H1 (cell line): ENCODE measurements at regions not wholly inside any gene's neighbourhood (a gene's known extent, or its start where the extent isn't known, plus 50 kb on each side); places are given as distances from the start of the nearest gene placed in this dataset.

ENCODE experiments used
- CTCF ChIA-PET: fragments of 300-600 bp; sonication (Branson Sonifier 250); formaldehyde crosslinking; loops from one replicate; lab custom pipeline; 2021; ENCODE audit not compliant: partially characterized antibody; lab: Charles Lee
- POLR2A ChIA-PET: fragments of 300-600 bp; sonication (Branson Sonifier 250); formaldehyde crosslinking; loops from one replicate; lab custom pipeline; 2021; ENCODE audit warnings: inconsistent platforms; ENCODE audit not compliant: partially characterized antibody; lab: Charles Lee
- DNase-seq, 2 experiments: peaks; one replicate each; pipeline versions ENCODE4 v3.0.0 to v3.0.0-alpha.2; 2010 to 2022; ENCODE audit warnings: low spot score in 2 of 2, low read depth in 1 of 2, mixed read lengths in 1 of 2
- FAIRE-seq: peaks from 2 replicates; lab custom pipeline; 2011; peaks lifted over from hg19 to GRCh38; lab: Jason Lieb, UNC
- H2AFZ ChIP-seq: 2 replicates; pipeline ENCODE4 v1.8.1; 2012; ENCODE audit warnings: low read length, inconsistent platforms
- H2AK5ac ChIP-seq: 2 replicates; pipeline ENCODE4 v1.6.1; 2013; ENCODE audit warnings: low read depth, low read length
- H2BK120ac ChIP-seq: replicated peaks from 2 replicates; pipeline ENCODE3; 2013; ENCODE audit warnings: low read depth, low read length, inconsistent platforms
- H2BK12ac ChIP-seq: 2 replicates; pipeline ENCODE4 v1.6.1; 2013; ENCODE audit warnings: low read depth, low read length
- H2BK15ac ChIP-seq: 2 replicates; pipeline ENCODE4 v1.6.1; 2013; ENCODE audit warnings: low read length
- H2BK20ac ChIP-seq: 2 replicates; pipeline ENCODE4 v1.6.1; 2013; ENCODE audit warnings: low read length
- H2BK5ac ChIP-seq: 2 replicates; pipeline ENCODE4 v1.6.1; 2013; ENCODE audit warnings: low read depth, low read length
- H3K14ac ChIP-seq: 2 replicates; pipeline ENCODE4 v1.6.1; 2013; ENCODE audit warnings: inconsistent platforms; ENCODE audit not compliant: insufficient read length
- H3K18ac ChIP-seq: 2 replicates; pipeline ENCODE4 v1.6.1; 2013; ENCODE audit warnings: low read length; ENCODE audit errors: extremely low read depth
- H3K23ac ChIP-seq: 2 replicates; pipeline ENCODE4 v1.6.1; 2013; ENCODE audit warnings: inconsistent platforms; ENCODE audit not compliant: insufficient read length
- H3K23me2 ChIP-seq: 2 replicates; pipeline ENCODE4 v1.6.1; 2013; ENCODE audit warnings: low read depth, low read length
- H3K27ac ChIP-seq: 2 replicates; pipeline ENCODE4 v1.6.1; 2011; ENCODE audit warnings: low read depth, low read length, inconsistent platforms
- H3K27me3 ChIP-seq, 4 experiments: replicated peaks in 1 of 4; 1 replicate in 1 of 4; 2 replicates in 3 of 4; pipeline versions ENCODE4 v1.6.1 to v1.8.1; 2011 to 2013; ENCODE audit warnings: low read length in 3 of 4, mild to moderate bottlenecking in 3 of 4, inconsistent platforms in 2 of 4, mixed read lengths in 2 of 4, moderate library complexity in 1 of 4; ENCODE audit not compliant: control insufficient read depth in 3 of 4, insufficient read depth in 3 of 4; ENCODE audit errors: extremely low read depth in 1 of 4
- H3K36me3 ChIP-seq, 4 experiments: 2 replicates each; pipeline versions ENCODE4 v1.6.1 to v1.8.1; 2011 to 2013; ENCODE audit warnings: mild to moderate bottlenecking in 4 of 4, low read length in 3 of 4, moderate library complexity in 2 of 4, control low read depth in 1 of 4, inconsistent platforms in 1 of 4; ENCODE audit not compliant: insufficient read depth in 4 of 4, control insufficient read depth in 2 of 4
- H3K4ac ChIP-seq: replicated peaks from 2 replicates; pipeline ENCODE3; 2013; ENCODE audit warnings: low read length, low read depth, mixed read lengths, inconsistent platforms; ENCODE audit not compliant: insufficient read length
- H3K4me1 ChIP-seq, 4 experiments: replicated peaks in 1 of 4; 1 replicate in 1 of 4; 2 replicates in 3 of 4; pipeline versions ENCODE4 v1.6.1 to v1.8.1; 2011 to 2013; ENCODE audit warnings: low read length in 3 of 4, inconsistent platforms in 2 of 4, mixed read lengths in 1 of 4; ENCODE audit not compliant: insufficient read depth in 4 of 4, control insufficient read depth in 3 of 4
- H3K4me2 ChIP-seq, 2 experiments: 2 replicates each; pipeline versions ENCODE4 v1.6.1 to v1.8.1; 2011 to 2013; ENCODE audit warnings: low read depth in 2 of 2, low read length in 2 of 2, control low read depth in 1 of 2, inconsistent platforms in 1 of 2, mild to moderate bottlenecking in 1 of 2; ENCODE audit not compliant: insufficient read depth in 1 of 2
- H3K4me3 ChIP-seq, 4 experiments: fragments of 200-600, 300-600 bp in 1 of 4; sonication (generic), shearing (Covaris generic), sonication (Bioruptor Twin) in 1 of 4; 2 replicates each; pipeline versions ENCODE4 v1.5.1 to v1.8.1; 2011 to 2016; ENCODE audit warnings: low read length in 4 of 4, low read depth in 3 of 4, control low read depth in 2 of 4, inconsistent platforms in 2 of 4, mild to moderate bottlenecking in 2 of 4, mixed read lengths in 1 of 4, moderate library complexity in 1 of 4; ENCODE audit not compliant: insufficient read depth in 2 of 4; ENCODE audit errors: extremely low read depth in 1 of 4
- H3K56ac ChIP-seq: replicated peaks from 2 replicates; pipeline ENCODE3; 2013; ENCODE audit warnings: low read depth, mild to moderate bottlenecking, mixed read lengths, low read length, inconsistent platforms; ENCODE audit not compliant: insufficient read length
- H3K79me1 ChIP-seq: 2 replicates; pipeline ENCODE4 v1.6.1; 2013; ENCODE audit warnings: low read depth, low read length, control low read depth
- H3K79me2 ChIP-seq, 2 experiments: 2 replicates each; pipeline versions ENCODE4 v1.6.1 to v1.8.1; 2012 to 2013; ENCODE audit warnings: low read length in 2 of 2, mild to moderate bottlenecking in 2 of 2, inconsistent platforms in 1 of 2; ENCODE audit not compliant: insufficient read depth in 2 of 2, control insufficient read depth in 1 of 2
- H3K9ac ChIP-seq, 4 experiments: replicated peaks in 1 of 4; 1 replicate in 1 of 4; 2 replicates in 3 of 4; pipeline versions ENCODE4 v1.6.1 to v1.8.1; 2011 to 2013; ENCODE audit warnings: low read depth in 3 of 4, low read length in 3 of 4, control low read depth in 2 of 4, mild to moderate bottlenecking in 2 of 4, moderate library complexity in 2 of 4, inconsistent platforms in 1 of 4; ENCODE audit errors: extremely low read depth in 1 of 4
- H3K9me3 ChIP-seq, 2 experiments: 2 replicates each; pipeline versions ENCODE4 v1.6.1 to v1.8.1; 2012 to 2013; ENCODE audit warnings: mild to moderate bottlenecking in 2 of 2, moderate library complexity in 2 of 2, control low read depth in 1 of 2, inconsistent platforms in 1 of 2, low read depth in 1 of 2, low read length in 1 of 2, mixed read lengths in 1 of 2; ENCODE audit not compliant: insufficient read depth in 2 of 2
- H4K20me1 ChIP-seq, 2 experiments: replicated peaks in 1 of 2; 2 replicates each; pipeline versions ENCODE3 to v1.8.1; 2011 to 2013; ENCODE audit warnings: inconsistent platforms in 2 of 2, low read length in 2 of 2, mild to moderate bottlenecking in 1 of 2; ENCODE audit not compliant: insufficient read depth in 2 of 2, control insufficient read depth in 1 of 2
- H4K5ac ChIP-seq: 2 replicates; pipeline ENCODE4 v1.6.1; 2013; ENCODE audit warnings: low read length, low read depth, mixed read lengths, inconsistent platforms; ENCODE audit not compliant: insufficient read length
- H4K8ac ChIP-seq: 2 replicates; pipeline ENCODE4 v1.8.0; 2013; ENCODE audit warnings: mild to moderate bottlenecking, moderate library complexity, low read length, inconsistent platforms; ENCODE audit not compliant: insufficient read depth; ENCODE audit errors: extremely low read depth
- H4K91ac ChIP-seq: replicated peaks from 2 replicates; pipeline ENCODE3; 2013; ENCODE audit warnings: low read length, mixed read lengths, inconsistent platforms; ENCODE audit not compliant: insufficient read length
- BCL11A ChIP-seq, 2 experiments: IDR thresholded peaks; one replicate each; pipeline ENCODE4 v1.6.1; 2011; ENCODE audit warnings: low read depth in 2 of 2, low read length in 2 of 2, mild to moderate bottlenecking in 2 of 2
- BRCA1 ChIP-seq: IDR thresholded peaks from 2 replicates; pipeline ENCODE4 v1.6.1; 2012; ENCODE audit warnings: low read depth, low read length, improper control_type of control experiment
- GABPA ChIP-seq: IDR thresholded peaks from 2 replicates; pipeline ENCODE4 v1.6.1; 2011; ENCODE audit warnings: mild to moderate bottlenecking, low read length, moderate library complexity, borderline replicate concordance; ENCODE audit not compliant: insufficient read depth
- JUND ChIP-seq: IDR thresholded peaks from 2 replicates; pipeline ENCODE4 v1.6.1; 2011; ENCODE audit warnings: mild to moderate bottlenecking, improper control_type of control experiment, low read length
- NRF1 ChIP-seq: IDR thresholded peaks from 2 replicates; pipeline ENCODE4 v1.6.1; 2011; ENCODE audit warnings: mild to moderate bottlenecking, low read depth, low read length, improper control_type of control experiment
- POLR2A ChIP-seq, 2 experiments: IDR thresholded peaks; 1 replicate in 1 of 2; 2 replicates in 1 of 2; pipeline ENCODE4 v1.6.1; 2011; ENCODE audit warnings: low read depth in 2 of 2, low read length in 2 of 2, mild to moderate bottlenecking in 2 of 2; ENCODE audit errors: control extremely low read depth in 1 of 2
- RBBP5 ChIP-seq: IDR thresholded peaks from 2 replicates; pipeline ENCODE4 v1.7.1; 2012; ENCODE audit warnings: low read depth, mild to moderate bottlenecking, inconsistent platforms, low read length, moderate library complexity, borderline replicate concordance
- RNF2 ChIP-seq: fragments of 200-900, 300-1000 bp; sonication (generic); IDR thresholded peaks from 2 replicates; pipeline ENCODE4 v1.7.1; 2016; ENCODE audit warnings: borderline replicate concordance, low read depth, mild to moderate bottlenecking, antibody characterized with exemption, low read length; ENCODE audit not compliant: poor library complexity, severe bottlenecking; ENCODE audit errors: missing control alignments
- RXRA ChIP-seq: IDR thresholded peaks from 2 replicates; pipeline ENCODE4 v1.6.1; 2011; ENCODE audit warnings: low read depth, mild to moderate bottlenecking, low read length, moderate library complexity; ENCODE audit not compliant: insufficient read depth
- SAP30 ChIP-seq: fragments of 300-600 bp; sonication (generic); IDR thresholded peaks from 2 replicates; pipeline ENCODE4 v1.7.1; 2012; ENCODE audit warnings: low read length, moderate library complexity, mild to moderate bottlenecking, inconsistent platforms; ENCODE audit not compliant: insufficient read depth, insufficient replicate concordance
- SIRT6 ChIP-seq: IDR thresholded peaks from one replicate; pipeline ENCODE4 v1.7.1; 2012; ENCODE audit warnings: low read length, inconsistent platforms
- SP2 ChIP-seq: IDR thresholded peaks from 2 replicates; pipeline ENCODE4 v1.6.1; 2012; ENCODE audit warnings: mild to moderate bottlenecking, low read length, inconsistent platforms
- SRF ChIP-seq: IDR thresholded peaks from 2 replicates; pipeline ENCODE4 v1.6.1; 2011; ENCODE audit warnings: mild to moderate bottlenecking, low read depth, low read length, moderate library complexity
- SUZ12 ChIP-seq: fragments of 200-600 bp; sonication (generic); IDR thresholded peaks from 2 replicates; pipeline ENCODE4 v1.6.1; 2012; ENCODE audit warnings: mild to moderate bottlenecking, inconsistent platforms, low read length, moderate library complexity, mixed read lengths
- TCF12 ChIP-seq: IDR thresholded peaks from 2 replicates; pipeline ENCODE4 v1.6.1; 2011; ENCODE audit warnings: low read depth, mild to moderate bottlenecking, low read length

DNA sequence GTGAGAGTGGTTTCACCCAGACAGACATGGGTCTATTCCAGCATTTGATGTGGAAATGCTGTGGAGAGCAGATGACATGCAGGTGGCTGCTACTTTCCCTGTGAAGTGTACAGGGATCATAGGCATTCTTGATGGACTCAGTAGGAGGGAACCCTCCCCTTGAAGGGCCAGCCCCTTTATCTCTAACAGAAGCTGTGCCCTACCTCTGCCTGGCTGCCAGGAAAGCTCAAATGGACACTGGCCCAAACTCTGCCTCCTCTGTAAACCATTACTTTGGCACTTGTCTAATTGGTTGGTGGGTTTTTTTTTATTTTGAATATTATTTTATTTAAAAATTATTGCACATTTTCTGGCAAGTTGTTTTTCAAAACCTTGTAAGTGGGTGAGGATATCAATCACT is 106.7 kb upstream of the GGTLC1 start:
- no peak overlapping the region for H3K23ac ChIP-seq
- H4K5ac ChIP-seq = no peak overlapping the region
- H3K18ac ChIP-seq = no peak overlapping the region
- H3K4me1 ChIP-seq = no peaks in the 10 kb centered on the region
- no peak overlapping the region for H2AK5ac ChIP-seq
- no peak overlapping the region for H4K91ac ChIP-seq
- H3K79me2 ChIP-seq = no peaks in the 10 kb centered on the region
- H3K9ac ChIP-seq = no peak overlapping the region
- TF ChIP-seq SUZ12 = no peak
- TF ChIP-seq JUND = no peak
- no peak for TF ChIP-seq BRCA1
- no peak for TF ChIP-seq NRF1
- TF ChIP-seq BCL11A (IDR thresholded peaks at IDR 0.05; ENCODE audit: low read depth in 2 of 2, low read length in 2 of 2) = no peak
- TF ChIP-seq SP2 = no peak
- no peak for TF ChIP-seq SAP30
- TF ChIP-seq POLR2A (IDR thresholded peaks at IDR 0.05; ENCODE audit: control extremely low read depth in 1 of 2, low read depth in 2 of 2, low read length in 2 of 2) = no peak
- TF ChIP-seq SIRT6 = no peak
- no peak for TF ChIP-seq RNF2
- no peak for TF ChIP-seq GABPA
- no peak for TF ChIP-seq TCF12
- TF ChIP-seq RBBP5 = no peak
- TF ChIP-seq RXRA = no peak
- TF ChIP-seq SRF = no peak
- H3K4me2 ChIP-seq = no peak overlapping the region
- peaks cover 0 to 2% (median 0%) of the 10 kb centered on the region in 4 experiments; a peak in 1 of 7 replicates for H3K27me3 ChIP-seq
- no peak overlapping the region for H2BK5ac ChIP-seq
- H4K20me1 ChIP-seq = no peaks in the 10 kb centered on the region
- POLR2A ChIA-PET = no interaction called here
- H3K36me3 ChIP-seq = no peaks in the 10 kb centered on the region
- 0 out of 2 replicates have a peak overlapping the region, but pooled peaks have one; percentile 39 for H2BK12ac ChIP-seq
- no peak overlapping the region for H2BK15ac ChIP-seq
- H3K14ac ChIP-seq = no peak overlapping the region
- no peaks in the 10 kb centered on the region for H3K23me2 ChIP-seq
- FAIRE-seq (no peak), DNase-seq (no peak)
- no peak overlapping the region for H3K4me3 ChIP-seq
- no peak overlapping the region for H2AFZ ChIP-seq
- H2BK20ac ChIP-seq = no peak overlapping the region
- no peak overlapping the region for H2BK120ac ChIP-seq
- CTCF ChIA-PET = interaction anchor here (0.7 to 1.7 kb wide), 5 partner anchors 11 to 206 kb away, joined by 3 to 4 read pairs (median 3); no protein-coding TSS in a partner anchor
- no peak overlapping the region for H3K4ac ChIP-seq
- H3K79me1 ChIP-seq = no peaks in the 10 kb centered on the region
- no peak overlapping the region for H3K56ac ChIP-seq
- H4K8ac ChIP-seq = no peak overlapping the region
- no peak overlapping the region for H3K27ac ChIP-seq
- no peaks in the 10 kb centered on the region for H3K9me3 ChIP-seq
